CD4-positive, CD25-positive, alpha-beta regulatory T cell (primary cell): ENCODE measurements at regions not wholly inside any gene's neighbourhood (a gene's known extent, or its start where the extent isn't known, plus 50 kb on each side); places are given as distances from the start of the nearest gene placed in this dataset.
"Not testable (repeated sequence)": the region's sequence is repeated elsewhere in the genome, so short reads cannot be mapped to it uniquely, and the experiment has no call there.

Experiments
- ATAC-seq, 2 donors: fragments of 150-1000 bp; cut with Tn5 transposase; one replicate each; pipeline ENCODE4 v1.10.0; 2021; ENCODE audit warnings: low read depth in 2 of 2, moderate number of reproducible peaks in 2 of 2, moderate library complexity in 1 of 2
- DNase-seq, 3 donors: peaks; one replicate each; pipeline versions ENCODE4 v3.0.0 to v3.0.0-alpha.2; 2012 to 2022; ENCODE audit warnings: mixed read lengths in 1 of 3
- H3K27ac ChIP-seq: one replicate; pipeline ENCODE4 v1.7.0; 2013; ENCODE audit warnings: mild to moderate bottlenecking, low read length; ENCODE audit not compliant: insufficient read depth, poor library complexity, severe bottlenecking
- H3K27me3 ChIP-seq: one replicate; pipeline ENCODE4 v1.7.0; 2013; ENCODE audit warnings: low read length; ENCODE audit not compliant: control insufficient read depth, insufficient read depth
- H3K36me3 ChIP-seq: one replicate; pipeline ENCODE4 v1.7.0; 2013; ENCODE audit warnings: mild to moderate bottlenecking, low read length, moderate library complexity; ENCODE audit not compliant: control insufficient read depth, insufficient read depth
- H3K4me1 ChIP-seq: 2 replicates; pipeline ENCODE4 v1.7.0; 2013; ENCODE audit warnings: mild to moderate bottlenecking, low read length; ENCODE audit not compliant: insufficient read depth, control insufficient read depth, poor library complexity, severe bottlenecking
- H3K4me3 ChIP-seq: one replicate; pipeline ENCODE4 v1.7.0; 2013; ENCODE audit warnings: low read depth, mild to moderate bottlenecking, low read length, moderate library complexity
- H3K9me3 ChIP-seq, 2 experiments: 1 replicate in 1 of 2; 2 replicates in 1 of 2; pipeline ENCODE4 v1.7.0; 2013; ENCODE audit warnings: low read length in 2 of 2, mild to moderate bottlenecking in 1 of 2, moderate library complexity in 1 of 2; ENCODE audit not compliant: control insufficient read depth in 2 of 2
- H3K27ac Mint-ChIP-seq, 3 donors: one replicate each; pipeline ENCODE4 v1.8.0; 2020 to 2022; ENCODE audit warnings: mild to moderate bottlenecking in 3 of 3, mixed read lengths in 3 of 3, moderate library complexity in 2 of 3
- H3K27me3 Mint-ChIP-seq: one replicate; pipeline ENCODE4 v1.8.0; 2022; ENCODE audit warnings: mild to moderate bottlenecking, mixed read lengths
- H3K36me3 Mint-ChIP-seq: one replicate; pipeline ENCODE4 v1.8.0; 2020; ENCODE audit warnings: mixed read lengths
- H3K4me1 Mint-ChIP-seq, 4 donors: one replicate each; pipeline ENCODE4 v1.8.0; 2020 to 2022; ENCODE audit warnings: mixed read lengths in 4 of 4, mild to moderate bottlenecking in 1 of 4
- H3K4me3 Mint-ChIP-seq, 4 donors: one replicate each; pipeline ENCODE4 v1.8.0; 2020 to 2022; ENCODE audit warnings: mild to moderate bottlenecking in 4 of 4, mixed read lengths in 4 of 4, moderate library complexity in 3 of 4
- H3K9me3 Mint-ChIP-seq, 7 donors: one replicate each; pipeline ENCODE4 v1.8.0; 2020 to 2022; ENCODE audit warnings: mixed read lengths in 7 of 7, mild to moderate bottlenecking in 3 of 7, moderate library complexity in 2 of 7

- peaks cover 0 to 8% (median 3%) of the 10 kb centered on the region in 7 donors for H3K9me3 Mint-ChIP-seq
- H3K4me1 Mint-ChIP-seq: no peaks in the 10 kb centered on the region
- no peaks in the 10 kb centered on the region for H3K9me3 ChIP-seq
- H3K27ac Mint-ChIP-seq: no peak overlapping the region
- H3K36me3 Mint-ChIP-seq: no peaks in the 10 kb centered on the region
- H3K4me3 ChIP-seq: no peak overlapping the region
- H3K27ac ChIP-seq: no peak overlapping the region
- no peaks in the 10 kb centered on the region for H3K36me3 ChIP-seq
- no peaks in the 10 kb centered on the region for H3K27me3 ChIP-seq
- DNase-seq (no peak), ATAC-seq (no peak)
- no peaks in the 10 kb centered on the region for H3K4me1 ChIP-seq
- H3K4me3 Mint-ChIP-seq: no peak overlapping the region
- no peaks in the 10 kb centered on the region for H3K27me3 Mint-ChIP-seq
Observed at GRCh38 chr12:25686351-25686750, 133.3 kb upstream of the LMNTD1 start.

- ATAC-seq: no peak
- H3K4me1 ChIP-seq: no peaks in the 10 kb centered on the region
- H3K27ac ChIP-seq: no peak overlapping the region
- no peak overlapping the region for H3K27ac Mint-ChIP-seq
- no peak for DNase-seq
- H3K4me3 Mint-ChIP-seq: no peak overlapping the region
- no peak overlapping the region for H3K4me3 ChIP-seq
- H3K27me3 Mint-ChIP-seq: no peaks in the 10 kb centered on the region
- H3K4me1 Mint-ChIP-seq: no peaks in the 10 kb centered on the region
- no peaks in the 10 kb centered on the region for H3K36me3 ChIP-seq
- peaks cover 0 to 8% (median 3%) of the 10 kb centered on the region in 7 donors for H3K9me3 Mint-ChIP-seq
- H3K9me3 ChIP-seq: no peaks in the 10 kb centered on the region
- no peaks in the 10 kb centered on the region for H3K36me3 Mint-ChIP-seq
- no peaks in the 10 kb centered on the region for H3K27me3 ChIP-seq
Observed at GRCh38 chr12:25687226-25687625, 134.1 kb upstream of the LMNTD1 start.

GRCh38 chr12:25688851-25689250 lies 135.8 kb upstream of the LMNTD1 start:
- H3K27me3 ChIP-seq, H3K4me3 Mint-ChIP-seq, H3K36me3 ChIP-seq, H3K27ac ChIP-seq, ATAC-seq, H3K9me3 Mint-ChIP-seq, H3K4me1 Mint-ChIP-seq, H3K4me3 ChIP-seq, H3K36me3 Mint-ChIP-seq, H3K4me1 ChIP-seq, DNase-seq, H3K27me3 Mint-ChIP-seq, H3K27ac Mint-ChIP-seq, H3K9me3 ChIP-seq: not testable (repeated sequence)

- Histone ChIP-seq H3K4me1 (no peaks in the 10 kb centered on the region), H3K9me3 (no peaks in the 10 kb centered on the region), H3K4me3 (no peak overlapping the region), H3K27me3 (no peaks in the 10 kb centered on the region), H3K27ac (no peak overlapping the region), H3K36me3 (no peaks in the 10 kb centered on the region)
- no peak overlapping the region for H3K4me3 Mint-ChIP-seq
- no peak overlapping the region for H3K27ac Mint-ChIP-seq
- H3K27me3 Mint-ChIP-seq: no peaks in the 10 kb centered on the region
- ATAC-seq: no peak
- no peaks in the 10 kb centered on the region for H3K36me3 Mint-ChIP-seq
- H3K4me1 Mint-ChIP-seq: no peaks in the 10 kb centered on the region
- peaks cover 0 to 4% (median 2%) of the 10 kb centered on the region in 7 donors for H3K9me3 Mint-ChIP-seq
- no peak for DNase-seq
Observed at GRCh38 chr12:25689996-25690501, 137.0 kb upstream of the LMNTD1 start.

GRCh38 chr12:25690996-25691864 lies 138.1 kb upstream of the LMNTD1 start:
- Histone ChIP-seq H3K36me3 (no peaks in the 10 kb centered on the region), H3K27ac (no peak overlapping the region), H3K4me3 (no peak overlapping the region), H3K27me3 (no peaks in the 10 kb centered on the region), H3K9me3 (no peaks in the 10 kb centered on the region), H3K4me1 (no peaks in the 10 kb centered on the region)
- Mint-ChIP-seq H3K4me1 (no peaks in the 10 kb centered on the region), H3K27ac (no peak overlapping the region), H3K9me3 (peaks cover 0 to 3% (median 2%) of the 10 kb centered on the region in 7 donors), H3K27me3 (no peaks in the 10 kb centered on the region), H3K36me3 (no peaks in the 10 kb centered on the region), H3K4me3 (no peak overlapping the region)
- no peak for ATAC-seq
- no peak for DNase-seq

GRCh38 chr12:25691865-25692114 lies 138.7 kb upstream of the LMNTD1 start:
- Mint-ChIP-seq H3K27ac (no peak overlapping the region), H3K27me3 (no peaks in the 10 kb centered on the region), H3K9me3 (peaks cover 0 to 6% (median 3%) of the 10 kb centered on the region in 7 donors), H3K4me1 (no peaks in the 10 kb centered on the region), H3K4me3 (no peak overlapping the region), H3K36me3 (no peaks in the 10 kb centered on the region)
- ATAC-seq: no peak
- no peak overlapping the region for H3K27ac ChIP-seq
- H3K9me3 ChIP-seq: no peaks in the 10 kb centered on the region
- no peak overlapping the region for H3K4me3 ChIP-seq
- H3K4me1 ChIP-seq: no peaks in the 10 kb centered on the region
- no peaks in the 10 kb centered on the region for H3K36me3 ChIP-seq
- H3K27me3 ChIP-seq: no peaks in the 10 kb centered on the region
- DNase-seq: no peak

- Mint-ChIP-seq H3K4me1 (no peaks in the 10 kb centered on the region), H3K9me3 (peaks cover 0 to 6% (median 2%) of the 10 kb centered on the region in 7 donors), H3K27me3 (no peaks in the 10 kb centered on the region), H3K27ac (no peak overlapping the region), H3K36me3 (no peaks in the 10 kb centered on the region), H3K4me3 (no peak overlapping the region)
- Histone ChIP-seq H3K27me3 (no peaks in the 10 kb centered on the region), H3K4me1 (no peaks in the 10 kb centered on the region), H3K36me3 (no peaks in the 10 kb centered on the region), H3K4me3 (no peak overlapping the region), H3K9me3 (no peaks in the 10 kb centered on the region), H3K27ac (no peak overlapping the region)
- ATAC-seq: no peak
- DNase-seq: no peak
Observed at GRCh38 chr12:25692115-25693035, 139.3 kb upstream of the LMNTD1 start.
